ENCODE measurements at regions not wholly inside any gene's neighbourhood (a gene's known extent, or its start where the extent isn't known, plus 50 kb on each side); places are given as distances from the start of the nearest gene placed in this dataset.
A peak's percentile ranks its signal among the peaks of the same experiment; 100 is the strongest.

DNA sequence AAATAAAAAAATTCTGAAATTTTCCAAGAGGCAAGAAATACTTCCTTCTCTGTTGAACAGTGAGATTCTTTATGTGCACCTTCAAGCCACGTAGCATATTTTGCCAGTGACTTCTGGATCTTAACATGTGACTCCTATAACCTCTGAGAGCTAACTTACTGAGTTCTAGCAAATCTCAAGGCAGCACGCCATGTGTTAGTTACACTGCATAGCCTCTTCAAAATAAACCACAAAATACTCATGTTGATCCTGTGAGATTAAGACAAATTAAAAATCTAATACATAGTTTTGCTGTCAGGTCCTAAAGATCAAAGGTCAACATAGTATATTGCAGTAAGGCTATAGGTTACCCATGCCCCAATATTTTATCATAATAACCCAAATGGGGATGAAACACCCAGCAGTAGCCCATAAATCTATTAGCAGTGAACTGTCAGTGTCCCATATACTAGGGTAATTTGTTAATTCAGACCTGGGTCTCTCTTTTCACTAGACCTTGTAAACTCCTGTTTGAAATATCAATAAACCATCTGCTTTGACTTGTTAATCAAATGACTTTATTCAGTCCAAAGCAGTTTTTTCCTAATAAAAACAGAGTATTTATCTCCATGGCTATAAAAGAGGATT is 343.1 kb downstream of the ZFHX3 start:
- H3K27ac ChIP-seq (ENCODE audit: insufficient read depth, low read length, poor library complexity, severe bottlenecking): no peak overlapping the region
- DNase-seq: no peak
- no peak overlapping the region for H3K4me3 ChIP-seq (ENCODE audit: insufficient read depth, low read depth, low read length, poor library complexity, severe bottlenecking)
- H3K9me3 ChIP-seq (ENCODE audit: control insufficient read depth, low read length): no peaks in the 10 kb centered on the region
- H3K4me1 ChIP-seq (ENCODE audit: control insufficient read depth, insufficient read depth, low read length, poor library complexity, severe bottlenecking): no peaks in the 10 kb centered on the region
- no peaks in the 10 kb centered on the region for H3K36me3 ChIP-seq (ENCODE audit: control insufficient read depth, insufficient read depth, low read length)
- H3K27me3 ChIP-seq (replicated peaks; ENCODE audit: control insufficient read depth, insufficient read depth, low read length, poor library complexity, severe bottlenecking): no peaks in the 10 kb centered on the region

DNA sequence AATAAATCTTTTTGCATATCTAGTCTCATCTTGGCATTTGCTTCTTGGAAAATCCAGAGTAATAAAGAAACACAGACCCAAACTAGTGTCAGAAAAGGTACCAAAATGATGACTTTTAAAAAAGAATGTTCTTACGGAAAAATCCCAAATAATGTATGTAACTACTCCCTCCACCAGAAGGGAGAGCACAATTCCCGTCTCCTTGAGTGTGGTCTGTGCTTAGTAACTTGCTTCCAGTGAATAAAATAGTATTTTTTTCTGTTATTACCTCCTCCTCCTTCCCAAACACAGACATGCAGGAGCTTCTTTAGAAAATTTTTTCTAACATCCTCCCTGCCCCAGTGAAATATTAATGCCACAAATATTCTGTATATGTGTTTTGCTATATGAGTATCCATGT is 358.1 kb downstream of the ZFHX3 start:
- H3K27ac ChIP-seq (ENCODE audit: insufficient read depth, low read length, poor library complexity, severe bottlenecking): no peak overlapping the region
- H3K36me3 ChIP-seq (ENCODE audit: control insufficient read depth, insufficient read depth, low read length): no peaks in the 10 kb centered on the region
- H3K4me1 ChIP-seq (ENCODE audit: control insufficient read depth, insufficient read depth, low read length, poor library complexity, severe bottlenecking): no peaks in the 10 kb centered on the region
- no peak for DNase-seq
- H3K9me3 ChIP-seq (ENCODE audit: control insufficient read depth, low read length): no peaks in the 10 kb centered on the region
- no peaks in the 10 kb centered on the region for H3K27me3 ChIP-seq (replicated peaks; ENCODE audit: control insufficient read depth, insufficient read depth, low read length, poor library complexity, severe bottlenecking)
- no peak overlapping the region for H3K4me3 ChIP-seq (ENCODE audit: insufficient read depth, low read depth, low read length, poor library complexity, severe bottlenecking)

DNA sequence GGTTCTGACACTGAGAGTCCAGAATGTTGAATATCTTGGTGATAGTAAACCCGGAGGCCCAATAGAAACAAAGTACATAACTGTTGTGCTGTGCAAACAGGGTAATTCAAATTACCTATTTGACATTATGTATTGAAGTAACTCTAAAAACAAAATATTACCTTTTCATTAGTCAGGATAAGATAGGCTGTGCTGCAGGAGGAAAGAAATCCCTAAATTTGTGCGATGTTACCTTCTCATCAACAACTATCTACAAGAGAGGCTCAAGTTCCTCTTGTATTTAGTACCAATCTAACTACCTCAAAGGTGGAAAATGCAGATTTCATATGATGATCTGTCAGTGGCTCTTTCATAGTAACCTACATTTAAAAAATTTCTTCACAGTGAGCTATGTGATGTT is 367.2 kb downstream of the ZFHX3 start:
- Histone ChIP-seq H3K36me3 (ENCODE audit: control insufficient read depth, insufficient read depth, low read length) (no peaks in the 10 kb centered on the region), H3K27ac (ENCODE audit: insufficient read depth, low read length, poor library complexity, severe bottlenecking) (no peak overlapping the region), H3K4me1 (ENCODE audit: control insufficient read depth, insufficient read depth, low read length, poor library complexity, severe bottlenecking) (no peaks in the 10 kb centered on the region), H3K9me3 (ENCODE audit: control insufficient read depth, low read length) (no peaks in the 10 kb centered on the region), H3K27me3 (replicated peaks; ENCODE audit: control insufficient read depth, insufficient read depth, low read length, poor library complexity, severe bottlenecking) (no peaks in the 10 kb centered on the region), H3K4me3 (ENCODE audit: insufficient read depth, low read depth, low read length, poor library complexity, severe bottlenecking) (no peak overlapping the region)
- no peak for DNase-seq

DNA sequence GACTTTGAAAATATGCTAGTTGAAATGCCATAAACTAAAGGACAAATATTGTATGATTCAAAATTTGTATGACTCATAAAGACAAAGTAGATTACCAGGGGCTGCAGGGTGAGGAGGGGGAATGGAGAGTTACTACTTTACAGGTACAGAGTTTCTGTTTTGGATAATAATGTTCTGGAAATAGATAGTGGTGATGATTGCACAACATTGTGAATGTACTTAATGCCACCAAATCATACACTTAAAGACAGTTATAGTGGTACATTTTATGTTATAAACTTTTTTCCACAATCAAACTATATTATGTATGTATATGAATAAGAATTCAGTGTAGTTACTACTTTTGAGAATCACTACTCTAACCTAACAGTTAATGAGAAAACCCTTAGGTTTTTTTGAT is 368.1 kb downstream of the ZFHX3 start:
- no peak for DNase-seq
- no peaks in the 10 kb centered on the region for H3K36me3 ChIP-seq (ENCODE audit: control insufficient read depth, insufficient read depth, low read length)
- no peak overlapping the region for H3K4me3 ChIP-seq (ENCODE audit: insufficient read depth, low read depth, low read length, poor library complexity, severe bottlenecking)
- no peaks in the 10 kb centered on the region for H3K4me1 ChIP-seq (ENCODE audit: control insufficient read depth, insufficient read depth, low read length, poor library complexity, severe bottlenecking)
- no peak overlapping the region for H3K27ac ChIP-seq (ENCODE audit: insufficient read depth, low read length, poor library complexity, severe bottlenecking)
- no peaks in the 10 kb centered on the region for H3K27me3 ChIP-seq (replicated peaks; ENCODE audit: control insufficient read depth, insufficient read depth, low read length, poor library complexity, severe bottlenecking)
- H3K9me3 ChIP-seq (ENCODE audit: control insufficient read depth, low read length): no peaks in the 10 kb centered on the region

DNA sequence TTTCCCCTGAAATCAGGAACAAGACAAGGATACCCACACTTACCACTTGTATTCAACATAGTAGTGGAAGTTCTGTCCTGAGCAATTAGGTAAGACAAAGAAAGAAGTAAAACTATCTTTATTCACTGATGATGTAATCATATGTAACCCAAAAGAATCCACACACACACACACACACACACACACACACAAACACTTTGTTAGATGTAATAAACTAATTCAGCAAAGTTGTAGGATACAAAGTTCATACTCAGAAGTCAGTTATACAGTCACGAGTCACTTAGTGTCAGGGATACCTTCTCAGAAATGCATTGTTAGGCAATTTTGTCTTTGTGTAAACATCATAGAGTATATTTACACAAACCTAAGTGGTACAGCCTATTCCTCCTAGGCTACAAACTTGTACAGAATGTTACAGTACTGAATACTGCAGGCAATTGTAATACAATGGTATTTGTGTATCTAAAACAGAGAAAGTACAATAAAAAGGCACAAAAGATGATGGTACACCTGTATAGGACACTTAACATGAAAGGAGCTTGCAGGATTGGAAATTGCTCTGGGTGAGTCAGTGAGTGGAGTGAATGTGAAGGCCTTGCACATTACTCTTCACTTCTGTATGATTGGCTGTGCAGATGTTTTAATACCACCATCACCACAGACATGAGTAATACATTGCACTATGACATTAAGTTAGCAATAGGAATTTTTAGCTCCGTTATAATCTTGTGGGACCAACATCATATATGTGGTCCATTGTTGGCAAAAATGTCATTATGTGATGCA is 370.1 kb downstream of the ZFHX3 start:
- Histone ChIP-seq H3K9me3 (ENCODE audit: control insufficient read depth, low read length) (no peaks in the 10 kb centered on the region), H3K36me3 (ENCODE audit: control insufficient read depth, insufficient read depth, low read length) (no peaks in the 10 kb centered on the region), H3K27me3 (replicated peaks; ENCODE audit: control insufficient read depth, insufficient read depth, low read length, poor library complexity, severe bottlenecking) (no peaks in the 10 kb centered on the region), H3K4me3 (ENCODE audit: insufficient read depth, low read depth, low read length, poor library complexity, severe bottlenecking) (no peak overlapping the region), H3K4me1 (ENCODE audit: control insufficient read depth, insufficient read depth, low read length, poor library complexity, severe bottlenecking) (no peaks in the 10 kb centered on the region), H3K27ac (ENCODE audit: insufficient read depth, low read length, poor library complexity, severe bottlenecking) (no peak overlapping the region)
- DNase-seq: no peak

DNA sequence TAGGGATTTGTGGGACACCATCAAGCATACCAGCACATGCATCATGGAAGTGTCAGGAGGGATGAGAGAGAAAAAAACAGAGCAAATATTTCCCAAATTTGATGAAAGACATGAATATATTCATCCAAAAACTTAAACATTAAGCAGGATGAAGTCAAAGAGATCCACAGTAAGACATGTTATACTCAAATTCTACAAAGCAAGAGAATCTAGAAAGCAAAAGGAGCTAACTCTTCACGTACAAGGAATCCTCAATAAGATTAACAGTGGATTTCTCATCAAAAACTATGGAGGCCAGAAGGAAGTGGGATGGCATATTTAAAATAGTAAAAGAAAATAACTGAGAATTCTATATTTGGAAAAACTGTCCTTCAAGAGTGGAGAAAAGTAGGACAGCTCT is 374.8 kb downstream of the ZFHX3 start:
- no peaks in the 10 kb centered on the region for H3K27me3 ChIP-seq (replicated peaks; ENCODE audit: control insufficient read depth, insufficient read depth, low read length, poor library complexity, severe bottlenecking)
- DNase-seq: no peak

DNA sequence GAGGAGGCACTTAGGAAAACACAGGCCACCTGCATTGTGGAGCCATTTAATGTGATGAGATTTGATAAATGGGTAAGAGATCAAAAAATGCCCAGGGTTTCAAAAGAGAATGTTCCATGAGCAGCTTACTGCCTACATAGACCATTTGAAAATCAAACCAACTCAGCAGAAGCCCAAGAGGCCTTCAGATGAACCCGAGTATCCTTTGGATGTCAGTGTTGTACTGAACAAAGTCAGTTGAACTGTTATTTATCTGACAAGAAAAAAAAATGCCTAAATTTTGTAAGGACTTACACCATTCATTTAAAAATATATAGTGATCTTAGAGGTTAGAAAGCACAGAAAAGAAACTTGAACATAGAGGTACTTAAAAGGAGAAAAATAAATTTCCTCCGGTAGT is 381.7 kb downstream of the ZFHX3 start:
- Histone ChIP-seq H3K36me3 (ENCODE audit: control insufficient read depth, insufficient read depth, low read length) (no peaks in the 10 kb centered on the region), H3K27ac (ENCODE audit: insufficient read depth, low read length, poor library complexity, severe bottlenecking) (no peak overlapping the region), H3K4me3 (ENCODE audit: insufficient read depth, low read depth, low read length, poor library complexity, severe bottlenecking) (no peak overlapping the region), H3K27me3 (replicated peaks; ENCODE audit: control insufficient read depth, insufficient read depth, low read length, poor library complexity, severe bottlenecking) (no peaks in the 10 kb centered on the region), H3K4me1 (ENCODE audit: control insufficient read depth, insufficient read depth, low read length, poor library complexity, severe bottlenecking) (peaks cover 7% of the 10 kb centered on the region), H3K9me3 (ENCODE audit: control insufficient read depth, low read length) (no peaks in the 10 kb centered on the region)
- no peak for DNase-seq

More for the DNA sequence above, 374.8 kb downstream of the ZFHX3 start:
- Histone ChIP-seq H3K9me3 (ENCODE audit: control insufficient read depth, low read length) (no peaks in the 10 kb centered on the region), H3K36me3 (ENCODE audit: control insufficient read depth, insufficient read depth, low read length) (no peaks in the 10 kb centered on the region), H3K27ac (ENCODE audit: insufficient read depth, low read length, poor library complexity, severe bottlenecking) (no peak overlapping the region), H3K4me1 (ENCODE audit: control insufficient read depth, insufficient read depth, low read length, poor library complexity, severe bottlenecking) (no peaks in the 10 kb centered on the region), H3K4me3 (ENCODE audit: insufficient read depth, low read depth, low read length, poor library complexity, severe bottlenecking) (no peak overlapping the region)

DNA sequence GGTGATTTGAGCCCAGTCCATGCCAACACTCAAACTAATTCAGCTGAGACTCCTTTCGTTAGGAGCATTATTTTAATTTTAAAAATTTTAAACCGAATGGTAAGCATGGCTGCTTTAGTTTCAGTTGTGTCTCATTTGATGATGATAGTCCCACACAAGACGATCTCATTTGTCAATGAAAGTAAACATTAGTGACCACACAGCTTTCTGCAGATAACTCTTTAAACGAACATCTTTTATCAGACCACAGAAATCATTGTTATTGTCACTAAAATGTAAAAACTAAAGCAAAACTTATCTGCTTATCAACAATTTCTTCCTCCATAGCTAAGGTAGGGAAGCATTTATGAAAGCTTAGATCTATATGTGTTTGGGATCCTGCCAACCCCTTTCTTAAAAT is 382.2 kb downstream of the ZFHX3 start:
- Histone ChIP-seq H3K27ac (ENCODE audit: insufficient read depth, low read length, poor library complexity, severe bottlenecking) (peak overlapping the region; percentile 60), H3K4me3 (ENCODE audit: insufficient read depth, low read depth, low read length, poor library complexity, severe bottlenecking) (no peak overlapping the region), H3K4me1 (ENCODE audit: control insufficient read depth, insufficient read depth, low read length, poor library complexity, severe bottlenecking) (peaks cover 7% of the 10 kb centered on the region), H3K36me3 (ENCODE audit: control insufficient read depth, insufficient read depth, low read length) (no peaks in the 10 kb centered on the region), H3K27me3 (replicated peaks; ENCODE audit: control insufficient read depth, insufficient read depth, low read length, poor library complexity, severe bottlenecking) (no peaks in the 10 kb centered on the region), H3K9me3 (ENCODE audit: control insufficient read depth, low read length) (no peaks in the 10 kb centered on the region)
- DNase-seq: no peak

DNA sequence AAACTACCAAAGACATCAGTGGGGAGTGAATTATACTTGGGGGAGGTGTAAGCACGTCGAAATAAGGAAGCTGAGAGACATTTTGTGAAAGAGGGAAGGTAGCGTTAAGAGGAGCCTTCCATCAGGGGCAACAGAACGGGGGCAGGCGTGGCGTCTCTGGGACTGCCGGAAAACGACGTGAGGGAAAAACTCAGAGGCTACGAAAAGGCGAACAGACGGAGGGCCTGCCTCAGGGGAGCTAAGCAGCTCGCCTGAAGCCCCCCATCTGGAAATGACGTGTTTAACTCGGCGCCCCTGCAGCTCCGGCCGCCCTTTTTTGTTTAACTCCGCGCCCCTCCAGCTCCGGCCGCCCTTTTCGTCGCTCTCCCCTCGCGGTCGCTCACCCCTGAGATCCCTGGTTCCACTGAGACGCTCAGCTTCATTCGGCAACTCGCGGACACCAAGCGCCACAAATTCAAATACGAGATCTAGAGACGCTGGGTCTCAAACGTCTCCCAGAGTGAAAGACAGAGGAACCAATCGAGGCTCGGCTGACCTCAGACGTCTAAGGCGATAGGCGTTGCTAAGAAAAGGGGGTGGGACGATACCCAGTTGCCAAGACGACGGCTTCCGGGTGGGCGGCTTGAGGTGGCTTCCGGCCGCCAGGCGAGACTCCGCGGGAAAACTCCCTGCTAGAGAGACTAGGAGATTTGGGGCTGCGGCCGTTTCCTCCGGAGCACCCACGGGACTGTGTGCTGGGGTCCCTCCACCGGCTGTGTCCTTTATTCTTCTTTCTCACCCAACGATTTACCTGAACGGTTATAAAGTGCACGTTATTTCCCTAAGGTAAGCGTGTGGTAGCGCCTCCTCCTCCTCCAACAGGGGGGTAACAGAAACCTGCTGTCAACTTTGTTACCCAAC is 383.2 kb downstream of the ZFHX3 start:
- H3K27ac ChIP-seq (ENCODE audit: insufficient read depth, low read length, poor library complexity, severe bottlenecking): peak overlapping the region; percentile 60
- H3K36me3 ChIP-seq (ENCODE audit: control insufficient read depth, insufficient read depth, low read length): no peaks in the 10 kb centered on the region
- DNase-seq: peak; percentile 86 to 91 (median 89)
- H3K27me3 ChIP-seq (replicated peaks; ENCODE audit: control insufficient read depth, insufficient read depth, low read length, poor library complexity, severe bottlenecking): no peaks in the 10 kb centered on the region
- peak overlapping the region; percentile 78 for H3K4me3 ChIP-seq (ENCODE audit: insufficient read depth, low read depth, low read length, poor library complexity, severe bottlenecking)
- peaks cover 7% of the 10 kb centered on the region for H3K4me1 ChIP-seq (ENCODE audit: control insufficient read depth, insufficient read depth, low read length, poor library complexity, severe bottlenecking)
- H3K9me3 ChIP-seq (ENCODE audit: control insufficient read depth, low read length): no peaks in the 10 kb centered on the region
